Smooth muscle cell (in vitro differentiated cells): ENCODE measurements at regions not wholly inside any gene's neighbourhood (a gene's known extent, or its start where the extent isn't known, plus 50 kb on each side); places are given as distances from the start of the nearest gene placed in this dataset.

Experiments used
- DNase-seq: peaks from one replicate; lab custom pipeline; 2025; ENCODE audit not compliant: unreplicated experiment; lab: John Stamatoyannopoulos, UW
- H2AFZ ChIP-seq: fragments of 200-600 bp; sonication (generic); 2 replicates; pipeline ENCODE4 v1.6.0; 2016; ENCODE audit warnings: antibody characterized with exemption, low read depth, mild to moderate bottlenecking
- H3F3A ChIP-seq: fragments of 200-600 bp; sonication (generic); 2 replicates; pipeline ENCODE4 v1.6.0; 2017; ENCODE audit warnings: antibody characterized with exemption, low read depth
- H3K27ac ChIP-seq: fragments of 200-600 bp; sonication (generic); 2 replicates; pipeline ENCODE4 v1.5.1; 2016; ENCODE audit warnings: low read depth, mild to moderate bottlenecking
- H3K27me3 ChIP-seq: fragments of 200-600 bp; sonication (generic); 2 replicates; pipeline ENCODE4 v1.6.1; 2016; ENCODE audit warnings: low read depth, mild to moderate bottlenecking
- H3K36me3 ChIP-seq: fragments of 200-600 bp; sonication (generic); 2 replicates; pipeline ENCODE4 v1.5.1; 2016; ENCODE audit warnings: low read depth
- H3K4me1 ChIP-seq: fragments of 200-600 bp; sonication (generic); 2 replicates; pipeline ENCODE4 v1.5.1; 2016; ENCODE audit warnings: low read depth
- H3K4me2 ChIP-seq: fragments of 200-600 bp; sonication (generic); 2 replicates; pipeline ENCODE4 v1.6.0; 2016; ENCODE audit warnings: mild to moderate bottlenecking
- H3K4me3 ChIP-seq: fragments of 200-600 bp; sonication (generic); 2 replicates; pipeline ENCODE4 v1.5.1; 2016; ENCODE audit warnings: mild to moderate bottlenecking
- H3K79me2 ChIP-seq: fragments of 200-600 bp; sonication (generic); 2 replicates; pipeline ENCODE4 v1.6.0; 2016; ENCODE audit warnings: low read depth, mild to moderate bottlenecking
- H3K9ac ChIP-seq: fragments of 200-600 bp; sonication (generic); 2 replicates; pipeline ENCODE4 v1.6.0; 2016; ENCODE audit warnings: low read depth
- H3K9me3 ChIP-seq: fragments of 200-600 bp; sonication (generic); replicated peaks from 2 replicates; pipeline ENCODE4 v1.5.1; 2016; ENCODE audit warnings: low read depth
- H4K20me1 ChIP-seq: fragments of 200-600 bp; sonication (generic); 2 replicates; pipeline ENCODE4 v1.6.0; 2016; ENCODE audit warnings: low read depth
- CTCF ChIP-seq: fragments of 200-600 bp; sonication (generic); IDR thresholded peaks from 2 replicates; pipeline ENCODE4 v1.5.1; 2017; ENCODE audit warnings: borderline replicate concordance, mild to moderate bottlenecking, antibody characterized with exemption; ENCODE audit not compliant: insufficient read depth, poor library complexity, severe bottlenecking
- whole genome bisulfite sequencing: methylation state at CpG from one replicate; pipeline ENCODE4 v1.1.7; 2016; ENCODE audit warnings: low lambda C conversion rate; 5-methylcytosine and 5-hydroxymethylcytosine counted together

DNA sequence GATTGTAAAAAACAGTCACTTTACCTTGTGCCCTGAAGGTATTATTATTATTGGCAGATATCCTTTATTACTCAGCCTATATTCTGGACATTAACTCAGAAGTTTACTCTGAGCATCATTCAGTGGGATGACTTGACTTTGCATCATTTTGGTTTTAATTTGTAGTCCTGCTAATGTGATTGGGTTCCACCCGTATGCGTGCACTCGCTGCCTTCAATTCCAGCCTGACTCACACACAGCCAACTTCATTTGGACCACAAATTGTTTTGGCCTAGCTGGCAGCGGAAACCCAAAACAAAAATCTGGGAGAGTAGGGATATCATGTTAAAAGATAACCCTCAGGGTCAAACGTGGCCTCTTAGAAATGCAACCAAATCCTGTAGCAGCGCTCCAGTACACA is 704.4 kb upstream of the SLC35B3 start:
- H3K9ac ChIP-seq = no peak overlapping the region
- no peaks in the 10 kb centered on the region for H3K79me2 ChIP-seq
- no peak overlapping the region for H3K4me2 ChIP-seq
- no peaks in the 10 kb centered on the region for H3K4me1 ChIP-seq
- no peak for DNase-seq
- no peak overlapping the region for H2AFZ ChIP-seq
- H3K27me3 ChIP-seq = no peaks in the 10 kb centered on the region
- no peaks in the 10 kb centered on the region for H3F3A ChIP-seq
- H3K27ac ChIP-seq = no peak overlapping the region
- WGBS = 92% methylated on average over 6 of the region's 6 CpGs
- H4K20me1 ChIP-seq = no peaks in the 10 kb centered on the region
- no peaks in the 10 kb centered on the region for H3K9me3 ChIP-seq
- TF ChIP-seq CTCF = no peak
- no peak overlapping the region for H3K4me3 ChIP-seq
- H3K36me3 ChIP-seq = no peaks in the 10 kb centered on the region

DNA sequence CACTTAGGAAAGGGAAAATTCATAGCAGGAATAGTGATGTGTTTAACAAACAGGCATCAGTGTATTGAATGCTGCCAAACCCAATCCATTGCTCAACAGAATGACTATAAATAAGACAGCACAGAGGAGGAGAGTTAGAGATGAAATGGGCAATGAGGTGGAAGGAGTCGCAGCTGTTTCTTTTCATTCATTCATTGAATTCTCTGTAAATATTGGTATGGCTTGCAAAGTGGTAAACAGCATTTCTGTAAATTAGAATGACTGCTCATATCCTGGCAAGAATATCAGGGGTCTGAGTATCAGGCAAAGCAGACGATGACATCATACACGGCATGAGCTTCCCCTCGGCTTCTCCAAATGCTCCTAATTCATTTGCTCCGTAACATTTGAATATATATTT is 703.6 kb upstream of the SLC35B3 start:
- no peak overlapping the region for H3K27ac ChIP-seq
- no peaks in the 10 kb centered on the region for H3K27me3 ChIP-seq
- H3F3A ChIP-seq = no peaks in the 10 kb centered on the region
- no peaks in the 10 kb centered on the region for H3K9me3 ChIP-seq
- H4K20me1 ChIP-seq = no peaks in the 10 kb centered on the region
- no peak overlapping the region for H2AFZ ChIP-seq
- H3K4me1 ChIP-seq = no peaks in the 10 kb centered on the region
- no peaks in the 10 kb centered on the region for H3K36me3 ChIP-seq
- no peak for TF ChIP-seq CTCF
- no peak overlapping the region for H3K9ac ChIP-seq
- H3K4me3 ChIP-seq = no peak overlapping the region
- H3K79me2 ChIP-seq = no peaks in the 10 kb centered on the region
- 80% methylated on average over 5 of the region's 5 CpGs for WGBS
- DNase-seq = no peak
- H3K4me2 ChIP-seq = no peak overlapping the region

- Histone ChIP-seq H3K9me3 (no peaks in the 10 kb centered on the region), H3K4me2 (no peak overlapping the region), H3K27me3 (no peaks in the 10 kb centered on the region), H3K4me1 (peaks cover 3% of the 10 kb centered on the region), H4K20me1 (no peaks in the 10 kb centered on the region), H3K9ac (no peak overlapping the region), H3K79me2 (no peaks in the 10 kb centered on the region), H3K4me3 (no peak overlapping the region), H3F3A (no peaks in the 10 kb centered on the region), H3K27ac (no peak overlapping the region), H2AFZ (no peak overlapping the region), H3K36me3 (no peaks in the 10 kb centered on the region)
- WGBS = 77% methylated on average over 2 of the region's 2 CpGs
- no peak for DNase-seq
- no peak for TF ChIP-seq CTCF
Observed at GRCh38 chr6:9136141-9136822, 700.9 kb upstream of the SLC35B3 start.

DNA sequence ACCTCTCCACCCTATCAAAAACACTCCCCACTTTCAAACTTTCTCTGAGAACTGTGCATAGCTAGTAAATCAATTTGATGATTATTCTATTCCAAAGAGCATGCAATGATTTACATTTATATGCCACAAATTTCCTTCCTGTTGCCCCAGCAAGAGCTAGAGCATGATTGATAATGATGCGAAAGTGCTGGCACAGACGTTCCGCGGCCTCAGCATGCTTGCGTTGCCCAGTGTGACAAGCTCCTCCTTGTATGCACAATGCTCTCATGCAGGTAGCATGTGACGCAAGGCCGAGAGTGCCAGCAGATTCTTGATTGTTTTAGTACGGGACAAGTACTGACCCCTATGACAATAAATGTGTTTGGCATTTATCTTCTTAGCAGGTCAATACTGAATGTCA is 696.3 kb upstream of the SLC35B3 start:
- Histone ChIP-seq H3K4me2 (no peak overlapping the region), H3K9me3 (no peaks in the 10 kb centered on the region), H3K4me3 (no peak overlapping the region), H3K27me3 (no peaks in the 10 kb centered on the region), H2AFZ (no peak overlapping the region), H3K27ac (no peak overlapping the region), H3F3A (peaks cover 3% of the 10 kb centered on the region), H3K36me3 (no peaks in the 10 kb centered on the region), H3K9ac (no peak overlapping the region), H3K79me2 (no peaks in the 10 kb centered on the region), H4K20me1 (no peaks in the 10 kb centered on the region), H3K4me1 (peaks cover 3% of the 10 kb centered on the region)
- no peak for TF ChIP-seq CTCF
- DNase-seq = no peak
- 84% methylated on average over 8 of the region's 8 CpGs for WGBS
